ENCODE measurements at regions not wholly inside any gene's neighbourhood (a gene's known extent, or its start where the extent isn't known, plus 50 kb on each side); places are given as distances from the start of the nearest gene placed in this dataset.
A peak's percentile ranks its signal among the peaks of the same experiment; 100 is the strongest.

GRCh38 chr18:48472610-48473009 is 63.4 kb upstream of the ZBTB7C start:
- no peak overlapping the region for H3K4me3 ChIP-seq
- WGBS, 5 donors = 60 to 91% (median 63%) methylated on average over 2 to 3 of the region's 3 CpGs
- H3K27me3 ChIP-seq = no peaks in the 10 kb centered on the region
- intact Hi-C loops (cut with DNase I; ENCODE audit: low total_unique reads) = no loop called here
- H3K9me3 ChIP-seq = peaks cover 0 to 7% (median 3%) of the 10 kb centered on the region in 4 donors
- H3K27ac ChIP-seq = no peak overlapping the region
- no peak for TF ChIP-seq POLR2AphosphoS5 (IDR thresholded peaks at IDR 0.05)
- TF ChIP-seq EP300 (IDR thresholded peaks at IDR 0.05) = no peak
- no peak for TF ChIP-seq POLR2A (IDR thresholded peaks at IDR 0.05)
- no peak for TF ChIP-seq CTCF (IDR thresholded peaks at IDR 0.05)
- no peak for DNase-seq
- H3K4me1 ChIP-seq = peaks cover 0 to 11% (median 4%) of the 10 kb centered on the region in 4 donors
- no peaks in the 10 kb centered on the region for H3K36me3 ChIP-seq

GRCh38 chr18:48470484-48471180 is 61.4 kb upstream of the ZBTB7C start:
- no peak overlapping the region for H3K4me3 ChIP-seq
- WGBS, 5 donors = 68 to 79% (median 72%) methylated on average over 5 of the region's 5 CpGs
- no peaks in the 10 kb centered on the region for H3K27me3 ChIP-seq
- H3K9me3 ChIP-seq = peaks cover 0 to 7% (median 3%) of the 10 kb centered on the region in 4 donors
- TF ChIP-seq EP300 (IDR thresholded peaks at IDR 0.05) = no peak
- TF ChIP-seq POLR2A (IDR thresholded peaks at IDR 0.05) = no peak
- H3K27ac ChIP-seq = peak overlapping the region in 1 of 5 donors; percentile 58
- intact Hi-C loops (cut with DNase I; ENCODE audit: low total_unique reads) = no loop called here
- no peak for DNase-seq
- peaks cover 0 to 2% (median under 1%) of the 10 kb centered on the region in 4 donors for H3K4me1 ChIP-seq
- no peaks in the 10 kb centered on the region for H3K36me3 ChIP-seq

DNA sequence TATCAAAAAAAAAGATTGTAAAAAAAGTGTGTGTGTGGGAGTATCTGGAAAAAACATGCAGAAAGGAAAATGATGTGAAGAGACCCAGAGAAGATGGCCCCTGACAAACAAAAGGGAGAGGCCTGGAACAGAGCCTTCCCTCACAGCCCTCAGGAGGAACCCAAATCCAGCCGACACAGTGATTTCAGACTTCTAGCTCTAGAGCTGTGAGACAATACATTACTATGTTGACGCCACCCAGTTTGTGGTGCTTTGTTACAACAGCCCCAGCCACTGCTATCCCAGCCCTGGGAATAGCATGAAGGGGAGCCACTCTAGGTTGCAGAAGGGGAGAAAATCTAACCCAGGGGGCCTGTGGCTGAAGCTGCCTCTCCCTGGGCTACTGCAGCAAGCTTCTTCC is 59.0 kb upstream of the ZBTB7C start:
- peaks cover 0 to 7% (median 3%) of the 10 kb centered on the region in 4 donors for H3K9me3 ChIP-seq
- H3K36me3 ChIP-seq = no peaks in the 10 kb centered on the region
- no peaks in the 10 kb centered on the region for H3K27me3 ChIP-seq
- WGBS, 5 donors = 84 to 100% (median 91%) methylated on average over 2 of the region's 2 CpGs
- no peak for DNase-seq
- TF ChIP-seq POLR2A (IDR thresholded peaks at IDR 0.05) (no peak), CTCF (IDR thresholded peaks at IDR 0.05) (no peak), EP300 (IDR thresholded peaks at IDR 0.05) (no peak), POLR2AphosphoS5 (IDR thresholded peaks at IDR 0.05) (no peak)
- H3K4me1 ChIP-seq = no peaks in the 10 kb centered on the region
- no peak overlapping the region for H3K27ac ChIP-seq
- H3K4me3 ChIP-seq = no peak overlapping the region
- intact Hi-C loops (cut with DNase I; ENCODE audit: low total_unique reads) = no loop called here

GRCh38 chr18:48467231-48467630 is 58.0 kb upstream of the ZBTB7C start:
- Histone ChIP-seq H3K4me1 (no peaks in the 10 kb centered on the region), H3K9me3 (peaks cover 0 to 4% (median 1%) of the 10 kb centered on the region in 4 donors), H3K27ac (no peak overlapping the region), H3K27me3 (no peaks in the 10 kb centered on the region), H3K36me3 (no peaks in the 10 kb centered on the region), H3K4me3 (no peak overlapping the region)
- TF ChIP-seq POLR2AphosphoS5 (IDR thresholded peaks at IDR 0.05) (no peak), EP300 (IDR thresholded peaks at IDR 0.05) (no peak), POLR2A (IDR thresholded peaks at IDR 0.05) (no peak), CTCF (IDR thresholded peaks at IDR 0.05) (no peak)
- intact Hi-C loops (cut with DNase I; ENCODE audit: low total_unique reads) = no loop called here
- no peak for DNase-seq
- 87 to 93% (median 93%) methylated on average over 6 of the region's 6 CpGs for WGBS, 5 donors

GRCh38 chr18:48462510-48462909 is 53.3 kb upstream of the ZBTB7C start:
- intact Hi-C loops (cut with DNase I; ENCODE audit: low total_unique reads) = no loop called here
- DNase-seq = no peak

More at GRCh38 chr18:48462510-48462909, 53.3 kb upstream of the ZBTB7C start:
- no peak overlapping the region for H3K4me3 ChIP-seq
- H3K27ac ChIP-seq = no peak overlapping the region
- H3K27me3 ChIP-seq = no peaks in the 10 kb centered on the region
- peaks cover 0 to 8% (median 3%) of the 10 kb centered on the region in 4 donors for H3K4me1 ChIP-seq
- TF ChIP-seq POLR2AphosphoS5 (IDR thresholded peaks at IDR 0.05) = no peak
- no peak for TF ChIP-seq CTCF (IDR thresholded peaks at IDR 0.05)
- no peak for TF ChIP-seq POLR2A (IDR thresholded peaks at IDR 0.05)
- no peak for TF ChIP-seq EP300 (IDR thresholded peaks at IDR 0.05)
- H3K9me3 ChIP-seq = no peaks in the 10 kb centered on the region
- H3K36me3 ChIP-seq = no peaks in the 10 kb centered on the region
- WGBS, 5 donors = 81 to 95% (median 91%) methylated on average over 1 of the region's 1 CpG

All from stomach (tissue), 8 donors.